ENCODE measurements at regions not wholly inside any gene's neighbourhood (a gene's known extent, or its start where the extent isn't known, plus 50 kb on each side); places are given as distances from the start of the nearest gene placed in this dataset.

GRCh38 chr2:188813857-188814256 is 160.3 kb upstream of the COL3A1 start:
- TF ChIP-seq CTCF (conservative IDR thresholded peaks at IDR 0.05; ENCODE audit: low read depth, low read length) (no peak), EZH2 (IDR thresholded peaks at IDR 0.05; ENCODE audit: borderline replicate concordance, low read depth, low read length, poor library complexity, severe bottlenecking) (no peak)

All from A673 (cell line).